Activated T-helper 2 cell treated with anti-CD3 and anti-CD28 coated beads, Interferon-gamma antibody, Interleukin-2, Interleukin-4, amounts not matched to agents 10 μg/mL and 5 μg/mL and 100 μg/mL, durations not matched to agents 14 hours and 24 hours and 36 hours (primary cell): ENCODE measurements at regions not wholly inside any gene's neighbourhood (a gene's known extent, or its start where the extent isn't known, plus 50 kb on each side); places are given as distances from the start of the nearest gene placed in this dataset.
A peak's percentile ranks its signal among the peaks of the same experiment; 100 is the strongest.

Experiments used
- DNase-seq: peaks from one replicate; pipeline ENCODE4 v3.0.0; 2021; ENCODE audit warnings: low spot score
- H3K27ac Mint-ChIP-seq: one replicate; pipeline ENCODE4 v1.8.0; 2021; ENCODE audit warnings: mixed read lengths
- H3K27me3 Mint-ChIP-seq: one replicate; pipeline ENCODE4 v1.8.0; 2021; ENCODE audit warnings: low read depth, mixed read lengths
- H3K36me3 Mint-ChIP-seq: one replicate; pipeline ENCODE4 v1.8.0; 2021; ENCODE audit warnings: low read depth, mixed read lengths
- H3K4me1 Mint-ChIP-seq: one replicate; pipeline ENCODE4 v1.8.0; 2021; ENCODE audit warnings: low read depth, mixed read lengths
- H3K4me3 Mint-ChIP-seq: one replicate; pipeline ENCODE4 v1.8.0; 2021; ENCODE audit warnings: low read depth, mild to moderate bottlenecking, moderate library complexity, mixed read lengths
- H3K9me3 Mint-ChIP-seq: one replicate; pipeline ENCODE4 v1.8.0; 2021; ENCODE audit warnings: mixed read lengths
- intact Hi-C: fragments of 100-400 bp; cut with micrococcal nuclease; formaldehyde crosslinking; loops from one replicate; pipeline ENCODE4 v1.15.1; 2023

DNA sequence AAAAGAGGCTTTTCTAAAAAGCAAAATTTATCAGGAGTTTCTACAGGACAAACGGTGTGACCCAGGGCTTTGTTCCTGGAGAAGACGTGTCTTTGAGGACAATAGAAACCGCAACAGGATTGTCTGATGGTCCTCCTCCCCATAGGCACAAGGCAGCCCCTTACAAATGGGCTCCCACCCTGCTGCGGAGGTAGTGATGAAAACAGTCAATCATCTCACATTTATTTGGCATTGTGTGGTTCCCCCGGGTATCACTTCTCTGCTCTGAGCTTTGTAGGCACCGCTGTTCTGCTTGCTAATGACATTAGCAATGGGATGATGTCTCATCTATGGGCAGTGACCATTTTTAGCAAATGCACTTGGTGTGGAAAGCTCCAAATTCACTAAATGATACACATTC lies 155.5 kb upstream of the TMPO start:
- no peaks in the 10 kb centered on the region for H3K9me3 Mint-ChIP-seq
- no peak for DNase-seq
- intact Hi-C loops = no loop called here
- H3K4me3 Mint-ChIP-seq = no peak overlapping the region
- H3K27me3 Mint-ChIP-seq = peaks cover 24% of the 10 kb centered on the region
- H3K27ac Mint-ChIP-seq = no peak overlapping the region
- no peaks in the 10 kb centered on the region for H3K36me3 Mint-ChIP-seq
- no peaks in the 10 kb centered on the region for H3K4me1 Mint-ChIP-seq

DNA sequence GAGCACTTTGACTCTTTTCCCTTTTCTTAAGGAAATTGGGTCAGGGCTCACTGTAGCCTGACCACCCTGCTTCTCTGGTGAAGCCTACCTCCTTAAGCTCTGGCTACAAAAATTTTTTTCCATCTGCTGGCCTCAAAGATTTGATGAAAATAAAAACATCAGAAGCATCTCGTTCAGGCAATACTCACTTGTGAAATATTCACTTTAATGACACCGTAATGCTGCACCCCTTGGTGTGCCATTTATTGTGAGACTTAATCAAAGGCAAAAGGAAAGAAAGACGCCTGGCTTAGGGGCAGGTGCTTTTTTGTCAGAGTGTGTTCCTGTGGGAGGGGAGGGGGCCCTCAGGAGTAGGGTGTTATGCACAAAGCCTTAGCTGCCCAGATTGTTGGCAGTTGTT lies 155.0 kb upstream of the TMPO start:
- Mint-ChIP-seq H3K27me3 (peaks cover 25% of the 10 kb centered on the region), H3K4me1 (no peaks in the 10 kb centered on the region), H3K9me3 (no peaks in the 10 kb centered on the region), H3K36me3 (no peaks in the 10 kb centered on the region), H3K27ac (no peak overlapping the region), H3K4me3 (no peak overlapping the region)
- intact Hi-C loops = no loop called here
- DNase-seq = no peak

DNA sequence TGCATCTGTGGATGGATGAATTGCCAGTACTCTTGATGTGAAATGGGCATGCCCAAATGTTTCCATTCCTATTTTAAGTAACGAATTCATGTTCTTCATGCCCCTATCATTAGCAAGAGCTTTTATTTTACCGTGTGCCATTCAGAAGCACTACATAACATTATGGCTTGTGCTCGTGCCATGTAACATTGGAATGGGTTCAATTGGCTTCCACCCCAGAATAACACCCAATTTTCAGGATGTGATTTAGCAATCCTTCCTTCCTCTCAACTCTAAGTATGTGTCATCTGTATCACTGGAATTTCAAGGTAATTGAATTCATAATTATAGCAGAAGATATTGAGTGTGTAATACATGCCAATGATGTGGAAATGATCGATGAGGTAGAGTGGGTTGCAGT lies 145.8 kb upstream of the TMPO start:
- Mint-ChIP-seq H3K27me3 (peaks cover 26% of the 10 kb centered on the region), H3K4me3 (no peak overlapping the region), H3K4me1 (peaks cover 28% of the 10 kb centered on the region), H3K36me3 (no peaks in the 10 kb centered on the region), H3K27ac (no peak overlapping the region), H3K9me3 (no peaks in the 10 kb centered on the region)
- intact Hi-C loops = no loop called here
- no peak for DNase-seq

DNA sequence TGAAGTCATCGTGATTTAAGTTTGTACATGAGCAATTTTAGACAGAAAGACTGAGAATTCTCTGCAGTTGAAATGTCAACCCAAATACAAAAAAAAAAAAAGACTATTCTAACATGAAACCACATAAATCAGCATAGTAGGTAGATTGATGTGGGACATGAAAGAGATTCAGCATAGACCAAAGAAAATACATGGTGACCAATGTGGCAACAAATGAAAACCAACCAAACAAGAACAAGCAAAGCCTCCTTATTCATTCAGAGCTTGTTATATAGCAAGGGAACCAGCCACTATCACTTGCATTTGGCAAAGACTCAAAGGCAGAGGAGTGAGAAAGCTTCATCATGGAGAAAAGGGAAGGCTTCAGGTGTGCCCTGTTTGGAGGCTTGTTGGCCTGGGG lies 144.4 kb upstream of the TMPO start:
- peaks cover 28% of the 10 kb centered on the region for H3K4me1 Mint-ChIP-seq
- H3K27me3 Mint-ChIP-seq = peaks cover 31% of the 10 kb centered on the region
- DNase-seq = no peak
- H3K9me3 Mint-ChIP-seq = no peaks in the 10 kb centered on the region
- H3K27ac Mint-ChIP-seq = peak overlapping the region; percentile 24
- H3K36me3 Mint-ChIP-seq = no peaks in the 10 kb centered on the region
- H3K4me3 Mint-ChIP-seq = no peak overlapping the region
- intact Hi-C loops = loop anchor here (5.0 kb wide), 2 partner anchors 144 to 1384 kb away; no protein-coding TSS in a partner anchor

DNA sequence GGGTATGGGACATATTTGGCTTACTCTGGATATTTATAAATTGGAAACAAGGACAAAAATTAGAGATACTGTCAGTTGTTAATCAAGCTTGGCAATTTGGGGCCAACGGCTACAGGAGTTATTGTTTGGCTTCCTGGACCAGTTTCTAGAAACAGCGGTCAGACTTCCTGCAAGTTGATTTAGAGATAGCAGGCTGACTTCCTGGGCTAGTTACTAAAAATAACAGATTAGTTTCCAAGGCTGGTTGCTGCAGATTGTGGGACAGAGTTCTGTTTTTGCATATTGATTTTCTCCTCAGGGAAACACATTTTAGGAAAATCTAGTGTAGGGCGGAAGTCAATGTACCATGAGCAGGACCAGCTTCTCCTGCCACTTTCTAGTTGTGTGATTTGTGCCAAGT lies 144.0 kb upstream of the TMPO start:
- peak overlapping the region; percentile 24 for H3K27ac Mint-ChIP-seq
- no peak overlapping the region for H3K4me3 Mint-ChIP-seq
- intact Hi-C loops = loop anchor here (5.0 kb wide), 2 partner anchors 144 to 1384 kb away; no protein-coding TSS in a partner anchor
- DNase-seq = no peak
- peaks cover 31% of the 10 kb centered on the region for H3K27me3 Mint-ChIP-seq
- H3K9me3 Mint-ChIP-seq = no peaks in the 10 kb centered on the region
- peaks cover 28% of the 10 kb centered on the region for H3K4me1 Mint-ChIP-seq
- H3K36me3 Mint-ChIP-seq = no peaks in the 10 kb centered on the region

DNA sequence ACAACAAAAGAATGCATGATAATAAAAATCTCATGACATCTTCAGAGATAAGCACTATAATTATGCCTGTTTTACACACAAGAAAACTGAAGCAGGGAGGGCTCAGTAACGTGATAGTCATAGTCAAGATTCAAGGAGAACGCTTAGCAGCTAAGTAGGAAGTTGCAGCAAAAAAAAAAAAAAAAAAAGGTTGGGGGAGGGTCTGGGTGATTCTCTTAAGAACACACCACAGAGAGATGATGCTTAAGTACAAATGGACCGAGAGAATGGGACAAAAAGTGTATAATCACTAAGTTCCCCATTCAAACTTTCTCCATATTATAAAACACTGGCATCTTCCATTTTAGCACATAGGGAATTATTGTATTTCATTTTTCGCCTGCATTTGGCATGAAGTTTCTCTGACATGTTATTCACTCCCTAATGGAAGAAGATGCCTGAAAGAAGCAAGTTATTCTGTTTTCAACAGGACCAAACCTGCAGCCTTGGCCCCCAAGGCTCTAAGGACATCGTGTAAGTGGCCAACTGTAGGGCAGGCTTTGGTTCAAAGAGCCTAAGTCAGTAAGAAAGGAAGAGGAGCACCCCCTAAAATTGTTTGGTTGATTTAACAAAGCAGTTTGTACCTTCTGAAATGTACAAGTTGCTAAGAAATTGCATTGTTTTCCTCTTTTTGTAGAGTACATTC lies 142.9 kb upstream of the TMPO start:
- Mint-ChIP-seq H3K4me3 (no peak overlapping the region), H3K27ac (no peak overlapping the region), H3K36me3 (no peaks in the 10 kb centered on the region), H3K9me3 (no peaks in the 10 kb centered on the region), H3K27me3 (peaks cover 36% of the 10 kb centered on the region), H3K4me1 (peaks cover 28% of the 10 kb centered on the region)
- no peak for DNase-seq
- intact Hi-C loops = loop anchor here (2.0 to 5.0 kb wide), 4 partner anchors 26 to 1385 kb away; no protein-coding TSS in a partner anchor

DNA sequence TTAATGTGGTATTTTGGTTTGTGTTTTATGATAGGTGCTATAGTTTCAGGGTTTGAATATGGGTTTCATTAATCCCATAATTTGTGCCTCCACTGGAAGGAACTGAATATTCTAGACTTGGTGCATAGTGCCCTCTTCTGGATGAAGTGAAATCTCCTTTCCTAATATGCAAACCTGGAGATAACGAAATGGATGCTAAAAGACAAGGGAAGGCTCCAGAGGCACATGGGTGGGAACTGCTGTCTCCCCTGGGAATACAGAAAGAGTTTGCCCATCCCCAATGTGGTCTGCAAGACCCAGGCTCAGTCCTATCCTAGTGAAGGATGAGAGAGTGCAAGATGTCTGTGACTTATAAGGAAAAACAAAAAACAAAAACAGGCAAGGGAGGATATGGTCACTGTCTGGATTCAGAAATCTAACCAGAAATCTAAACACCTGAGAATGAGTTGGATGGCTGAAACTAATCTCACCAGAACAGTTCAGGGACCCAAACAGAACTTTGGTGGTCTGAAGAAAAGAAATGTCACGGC lies 142.3 kb upstream of the TMPO start:
- H3K27ac Mint-ChIP-seq = no peak overlapping the region
- no peak overlapping the region for H3K4me3 Mint-ChIP-seq
- peaks cover 28% of the 10 kb centered on the region for H3K4me1 Mint-ChIP-seq
- peaks cover 35% of the 10 kb centered on the region for H3K27me3 Mint-ChIP-seq
- no peaks in the 10 kb centered on the region for H3K36me3 Mint-ChIP-seq
- no peaks in the 10 kb centered on the region for H3K9me3 Mint-ChIP-seq
- intact Hi-C loops = loop anchor here (2.0 to 5.0 kb wide), 4 partner anchors 26 to 1386 kb away; no protein-coding TSS in a partner anchor
- DNase-seq = no peak

DNA sequence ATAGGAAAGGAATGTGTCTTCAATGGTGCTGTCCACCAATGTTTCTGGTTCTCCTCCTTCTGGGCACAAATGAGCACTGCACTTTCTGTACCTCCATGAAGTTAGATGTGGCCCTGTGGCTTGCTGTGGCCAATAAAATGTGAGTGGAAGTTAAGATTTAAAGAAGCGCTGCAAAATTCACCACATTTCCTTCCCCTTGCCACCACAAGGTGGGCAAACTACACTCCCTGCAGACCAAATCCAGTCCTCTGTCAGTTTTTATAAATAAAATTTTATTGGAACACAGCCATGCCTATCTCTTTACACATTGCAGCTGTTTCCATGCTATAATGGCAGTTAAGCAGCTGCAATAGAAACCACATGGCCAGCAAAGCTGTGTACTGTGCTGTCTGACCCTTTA lies 141.4 kb upstream of the TMPO start:
- Mint-ChIP-seq H3K4me1 (peaks cover 28% of the 10 kb centered on the region), H3K4me3 (no peak overlapping the region), H3K36me3 (no peaks in the 10 kb centered on the region), H3K9me3 (no peaks in the 10 kb centered on the region), H3K27ac (no peak overlapping the region), H3K27me3 (peaks cover 41% of the 10 kb centered on the region)
- intact Hi-C loops = loop anchor here (5.0 kb wide), 2 partner anchors 147 to 1387 kb away; no protein-coding TSS in a partner anchor
- DNase-seq = no peak

DNA sequence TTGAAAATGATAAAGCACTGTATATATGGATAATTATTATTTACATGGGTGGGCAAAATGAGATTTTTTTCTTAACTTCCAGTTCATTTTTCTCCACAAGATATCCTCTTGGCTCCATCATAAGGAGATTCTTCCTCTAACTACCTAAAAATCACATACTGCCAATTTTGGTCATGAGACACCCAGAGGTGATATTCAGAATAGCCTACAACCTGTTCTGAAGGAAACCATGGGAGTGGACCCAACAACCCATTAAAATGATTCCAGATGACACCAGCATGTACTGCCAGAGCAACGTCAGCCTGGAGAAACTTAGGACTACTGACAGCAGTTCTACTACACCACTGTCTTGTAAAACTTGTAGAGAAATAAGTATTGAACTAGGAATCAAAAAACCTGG lies 136.3 kb upstream of the TMPO start:
- no peaks in the 10 kb centered on the region for H3K4me1 Mint-ChIP-seq
- H3K27ac Mint-ChIP-seq = no peak overlapping the region
- H3K4me3 Mint-ChIP-seq = no peak overlapping the region
- no peaks in the 10 kb centered on the region for H3K36me3 Mint-ChIP-seq
- intact Hi-C loops = no loop called here
- DNase-seq = no peak
- H3K27me3 Mint-ChIP-seq = peaks cover 43% of the 10 kb centered on the region
- no peaks in the 10 kb centered on the region for H3K9me3 Mint-ChIP-seq

DNA sequence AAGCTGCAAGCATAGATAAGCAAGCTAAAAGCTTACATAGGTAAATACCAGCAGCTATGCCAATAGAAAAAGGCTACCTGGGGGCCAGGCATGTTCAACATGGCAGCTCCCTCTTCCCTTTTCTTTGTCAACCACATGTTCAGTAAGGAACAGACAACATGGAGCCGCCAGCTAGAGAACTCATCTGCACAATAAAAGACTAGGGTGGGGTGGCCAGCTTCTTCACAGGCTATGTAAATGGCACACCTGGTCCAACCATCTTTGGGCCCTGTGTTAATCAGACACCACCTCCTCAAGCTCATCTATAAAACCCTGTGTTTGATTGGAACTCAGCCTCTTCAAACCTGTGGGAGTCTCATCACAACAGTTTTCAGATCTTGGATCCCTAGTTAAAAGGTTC lies 129.7 kb upstream of the TMPO start:
- intact Hi-C loops = loop anchor here (1.0 kb wide), 1 partner anchor 8 kb away; no protein-coding TSS in a partner anchor
- no peak overlapping the region for H3K4me3 Mint-ChIP-seq

DNA sequence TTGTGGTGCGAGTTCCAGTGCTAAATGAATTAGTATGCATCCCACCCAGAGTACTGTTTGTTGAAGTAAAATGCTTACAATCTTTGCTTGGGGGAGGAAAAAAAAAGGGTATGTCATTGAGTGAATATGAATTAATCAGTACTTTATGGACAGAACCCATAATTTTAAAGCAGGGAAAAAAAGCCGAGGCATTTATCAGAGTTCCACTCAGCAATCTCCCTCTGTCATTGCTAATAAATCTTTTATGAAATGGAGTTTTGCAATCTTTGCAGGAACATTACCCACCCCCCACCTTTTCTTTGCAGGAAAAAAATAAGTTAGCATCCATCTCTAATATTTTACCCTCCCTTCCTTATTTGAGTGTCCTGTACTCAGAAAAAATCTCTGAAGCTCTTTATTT lies 127.9 kb upstream of the TMPO start:
- Mint-ChIP-seq H3K9me3 (no peaks in the 10 kb centered on the region), H3K27ac (no peak overlapping the region), H3K36me3 (no peaks in the 10 kb centered on the region), H3K4me3 (no peak overlapping the region), H3K4me1 (no peaks in the 10 kb centered on the region), H3K27me3 (peaks cover 10% of the 10 kb centered on the region)
- no peak for DNase-seq
- intact Hi-C loops = no loop called here

More for the DNA sequence above, 129.7 kb upstream of the TMPO start:
- peaks cover 10% of the 10 kb centered on the region for H3K27me3 Mint-ChIP-seq
- no peaks in the 10 kb centered on the region for H3K9me3 Mint-ChIP-seq
- H3K27ac Mint-ChIP-seq = no peak overlapping the region
- DNase-seq = no peak
- H3K36me3 Mint-ChIP-seq = no peaks in the 10 kb centered on the region
- H3K4me1 Mint-ChIP-seq = no peaks in the 10 kb centered on the region

DNA sequence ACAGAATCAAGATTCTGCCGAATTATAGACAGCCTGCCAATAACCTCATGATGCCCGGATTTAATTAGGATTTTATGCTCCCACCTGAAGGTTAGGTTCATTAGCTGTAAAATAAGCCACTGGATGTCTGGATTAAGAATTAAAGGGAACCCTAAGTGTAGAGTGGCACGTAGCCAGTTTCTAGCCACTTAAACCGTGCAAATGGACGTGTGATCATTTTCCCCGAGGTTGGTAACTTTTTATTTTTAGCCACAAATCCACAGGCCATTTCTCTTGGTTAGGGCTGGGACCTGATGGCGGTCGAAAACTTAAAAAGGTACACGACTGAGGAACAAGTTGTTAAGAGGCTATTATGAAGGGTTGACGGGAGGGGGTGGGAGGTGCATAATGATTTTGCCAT lies 127.3 kb upstream of the TMPO start:
- H3K9me3 Mint-ChIP-seq = no peaks in the 10 kb centered on the region
- intact Hi-C loops = no loop called here
- no peak overlapping the region for H3K4me3 Mint-ChIP-seq
- no peaks in the 10 kb centered on the region for H3K4me1 Mint-ChIP-seq
- H3K27ac Mint-ChIP-seq = no peak overlapping the region
- H3K36me3 Mint-ChIP-seq = no peaks in the 10 kb centered on the region
- no peak for DNase-seq
- H3K27me3 Mint-ChIP-seq = peaks cover 13% of the 10 kb centered on the region

DNA sequence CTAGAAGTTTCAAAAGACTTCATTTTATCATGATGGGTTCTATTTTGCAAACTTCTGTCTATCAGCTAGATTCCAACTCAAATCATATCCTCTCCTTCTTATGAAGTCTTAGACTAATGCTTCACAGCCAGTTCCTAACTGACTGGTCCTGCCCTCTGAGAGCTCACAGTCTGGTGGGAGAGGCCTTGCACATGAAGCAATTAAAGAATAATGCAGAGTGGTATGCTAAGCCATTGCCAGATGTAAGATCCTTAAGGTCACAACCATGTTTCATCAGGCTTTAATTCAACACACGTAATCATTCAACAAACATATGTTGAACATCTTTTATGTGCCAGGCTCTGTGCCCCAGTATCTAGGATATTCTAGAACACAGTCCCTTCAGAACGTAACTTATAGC lies 125.8 kb upstream of the TMPO start:
- Mint-ChIP-seq H3K9me3 (no peaks in the 10 kb centered on the region), H3K36me3 (no peaks in the 10 kb centered on the region), H3K27me3 (peaks cover 15% of the 10 kb centered on the region), H3K4me1 (no peaks in the 10 kb centered on the region), H3K27ac (no peak overlapping the region), H3K4me3 (no peak overlapping the region)
- no peak for DNase-seq
- intact Hi-C loops = no loop called here
